Inflammatory macrophage treated with lipopolysaccharide for 4 hours (primary cell): ENCODE measurements at regions not wholly inside any gene's neighbourhood (a gene's known extent, or its start where the extent isn't known, plus 50 kb on each side); places are given as distances from the start of the nearest gene placed in this dataset.
"Not testable (repeated sequence)": the region's sequence is repeated elsewhere in the genome, so short reads cannot be mapped to it uniquely, and the experiment has no call there.

Experiments used
- DNase-seq: peaks from one replicate; pipeline ENCODE4 v3.0.0-alpha.2; 2020

DNA sequence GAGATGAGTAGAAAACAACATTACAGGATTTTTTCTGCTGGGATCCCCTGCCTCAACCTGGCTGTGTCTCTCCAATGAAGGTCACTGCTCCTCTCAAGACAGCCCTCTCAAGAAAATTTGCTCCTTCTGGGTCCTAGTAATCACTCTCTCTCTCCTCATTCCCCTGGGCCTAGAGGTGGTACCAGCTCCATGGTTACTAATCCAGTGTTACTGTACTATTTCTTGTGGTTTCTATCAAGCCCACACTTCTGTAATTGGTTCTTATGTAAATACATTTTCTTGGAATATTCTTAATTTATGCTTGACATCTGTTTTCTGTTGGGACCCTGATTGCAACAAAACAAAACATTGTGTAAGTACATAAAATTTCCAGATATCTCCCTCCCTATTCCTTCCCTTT is 123.8 kb upstream of the RORB start:
- DNase-seq, result no peak

DNA sequence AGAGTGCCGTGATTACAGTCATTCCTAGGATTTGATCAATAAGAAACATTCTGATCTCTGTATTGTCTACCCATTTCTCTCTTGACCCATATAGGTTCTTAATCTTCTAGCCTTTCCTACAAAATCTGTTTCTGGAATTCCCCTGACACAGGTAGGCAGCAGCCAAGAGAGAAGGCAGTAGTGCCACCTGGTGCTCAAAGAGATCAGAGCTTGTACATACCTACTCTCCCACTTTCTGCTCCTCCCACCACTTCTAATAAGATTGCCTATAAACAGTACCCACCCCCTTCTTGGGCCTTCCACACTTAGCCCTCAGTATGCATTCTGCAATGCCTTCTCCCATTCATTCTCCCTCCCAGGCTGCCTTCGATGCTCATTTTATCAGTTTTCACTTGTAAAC is 117.4 kb upstream of the RORB start:
- DNase-seq, result no peak

DNA sequence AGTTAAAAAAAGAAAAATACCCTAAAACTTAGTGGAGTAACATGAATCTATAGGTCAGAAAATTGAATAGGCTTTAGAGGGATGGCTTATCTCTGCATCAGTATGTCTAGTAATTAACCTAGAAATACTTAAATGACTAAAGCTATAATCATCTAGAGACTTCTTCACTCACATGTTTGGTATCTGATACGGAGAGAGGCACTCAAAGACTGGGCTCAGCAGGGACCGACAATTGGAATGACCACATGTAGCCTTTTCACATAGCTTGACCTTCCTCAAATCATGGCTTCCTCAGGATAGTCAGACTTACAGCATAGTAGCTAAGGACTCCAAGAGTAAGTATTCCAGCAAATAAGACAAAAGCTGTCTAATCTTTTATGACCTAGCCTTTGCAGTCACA is 105.3 kb upstream of the RORB start:
- DNase-seq, result no peak

DNA sequence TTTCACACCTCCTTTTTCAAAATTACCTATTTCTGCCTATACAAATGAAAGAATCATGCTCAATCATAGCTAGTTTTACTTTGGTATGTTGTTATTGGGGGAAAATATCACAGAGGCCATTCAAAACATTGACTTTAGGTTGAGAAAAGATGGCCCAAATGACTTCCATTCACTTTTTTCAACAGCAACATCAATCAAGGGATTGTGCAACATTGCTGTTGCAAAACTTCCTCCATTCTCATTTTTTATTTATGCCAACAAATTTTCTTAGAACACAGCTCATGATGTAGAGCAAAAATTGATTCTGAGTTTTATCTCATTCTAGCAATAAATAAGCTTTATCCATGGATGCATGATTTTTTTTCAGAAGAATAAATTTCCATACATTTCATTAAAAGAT is 93.6 kb upstream of the RORB start:
- no peak for DNase-seq

DNA sequence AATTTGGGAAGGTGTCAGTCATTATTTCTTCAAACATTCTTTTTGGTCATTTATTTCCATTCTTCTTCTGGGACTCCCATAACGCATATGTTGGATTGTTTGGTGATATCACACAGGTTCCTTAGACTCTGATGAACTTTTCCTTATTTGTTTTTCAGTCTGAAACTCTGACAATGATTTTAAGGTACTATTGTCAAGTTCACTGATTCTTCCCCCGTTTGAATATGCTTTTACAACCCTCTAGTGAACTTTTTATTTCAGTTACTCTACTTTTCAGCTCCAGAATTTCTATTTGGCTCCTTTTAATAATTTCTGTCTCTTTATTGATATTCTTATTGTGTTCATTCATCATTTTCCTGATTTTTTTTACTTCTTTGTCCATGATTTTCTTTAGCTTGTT is 92.5 kb upstream of the RORB start:
- no peak for DNase-seq

DNA sequence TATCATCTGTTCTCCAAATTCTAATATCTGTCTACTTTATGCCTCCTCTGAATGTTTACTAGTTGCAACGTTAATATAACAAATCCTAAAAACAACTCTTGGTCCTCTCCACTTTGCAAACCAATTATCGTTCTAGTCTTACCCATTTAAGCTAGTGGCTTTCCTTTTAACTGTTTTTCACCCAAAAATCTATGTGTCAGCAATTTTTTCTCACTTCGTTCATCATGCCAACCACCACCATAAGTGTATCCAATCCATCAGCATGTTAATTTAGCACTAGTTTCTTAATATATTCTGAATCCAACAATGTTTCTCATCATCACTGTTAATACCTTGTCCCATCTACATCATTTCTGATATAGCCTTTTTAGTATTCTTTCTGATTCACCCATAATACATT is 90.0 kb upstream of the RORB start:
- no peak for DNase-seq

DNA sequence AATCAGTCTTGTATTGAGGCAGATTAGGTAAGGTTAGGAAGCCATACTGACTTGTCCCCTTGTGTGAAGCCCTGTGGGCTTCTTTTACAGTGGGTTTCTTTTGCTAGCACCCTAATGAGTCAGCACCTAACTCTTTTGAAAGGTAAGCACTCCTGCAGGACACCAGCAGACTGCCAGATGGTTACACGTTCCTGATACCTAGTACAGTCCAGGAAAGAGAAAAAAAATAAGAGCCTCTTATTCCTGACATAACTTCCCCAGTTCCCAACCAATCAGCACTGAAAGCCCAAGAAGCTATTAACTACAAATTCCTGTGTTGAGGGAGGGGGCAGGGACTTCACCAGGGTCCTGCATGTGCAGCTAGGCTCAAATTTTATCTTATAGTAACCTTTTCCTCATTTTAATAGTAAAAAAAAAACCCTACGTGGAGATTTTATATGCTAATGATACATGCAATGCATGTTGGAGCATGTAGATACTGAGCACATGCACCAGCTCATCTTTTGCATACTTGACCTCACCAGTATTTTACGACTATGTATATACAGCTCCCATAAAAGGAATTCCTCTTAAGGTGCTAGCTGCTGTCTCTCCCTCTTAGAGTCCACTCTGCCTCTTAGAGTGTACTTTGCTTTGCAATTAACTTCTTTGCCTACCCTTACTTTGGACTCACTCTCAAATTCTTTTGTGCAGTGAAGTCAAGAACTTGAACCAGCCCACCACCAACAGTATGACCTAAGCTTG is 84.7 kb upstream of the RORB start:
- DNase-seq, result no peak

DNA sequence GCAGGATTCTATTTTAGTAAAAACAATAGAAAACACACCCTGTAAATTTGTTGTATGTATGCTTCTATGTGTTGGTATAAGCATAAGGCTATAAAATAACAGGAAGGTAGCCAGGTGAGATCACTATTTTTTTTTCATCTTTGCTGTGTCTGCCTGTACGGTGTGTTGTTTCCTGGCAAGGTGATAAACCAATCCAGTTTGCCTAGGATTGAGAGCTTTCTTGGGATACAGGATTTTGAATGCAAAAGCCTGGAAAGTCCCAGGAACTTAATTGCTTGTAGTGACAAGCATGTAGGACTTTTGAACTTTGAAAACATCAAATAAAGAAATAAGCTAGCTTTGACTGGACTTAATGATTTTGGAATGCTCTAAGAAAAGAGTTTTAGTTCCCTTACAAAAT is 83.3 kb upstream of the RORB start:
- DNase-seq, result no peak

DNA sequence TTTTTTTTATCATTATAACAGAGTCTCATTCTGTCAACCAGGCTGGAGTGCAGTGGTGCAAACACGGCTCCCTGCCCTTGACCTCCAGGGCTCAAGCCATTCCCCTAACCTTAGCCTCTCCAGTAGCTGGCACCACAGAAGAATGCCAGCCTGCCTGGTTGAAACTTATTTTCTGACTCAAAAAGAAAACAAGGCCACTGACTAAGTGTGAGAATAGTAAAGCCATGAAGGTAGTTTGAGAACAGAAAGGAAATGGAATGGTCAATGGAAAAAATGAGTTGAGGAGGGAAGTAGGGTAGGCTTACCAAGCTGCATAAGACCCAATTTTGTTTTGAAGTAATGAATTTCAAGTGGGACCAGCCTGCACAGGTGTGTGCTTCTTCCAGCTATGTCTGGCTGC is 82.8 kb upstream of the RORB start:
- DNase-seq, result no peak

DNA sequence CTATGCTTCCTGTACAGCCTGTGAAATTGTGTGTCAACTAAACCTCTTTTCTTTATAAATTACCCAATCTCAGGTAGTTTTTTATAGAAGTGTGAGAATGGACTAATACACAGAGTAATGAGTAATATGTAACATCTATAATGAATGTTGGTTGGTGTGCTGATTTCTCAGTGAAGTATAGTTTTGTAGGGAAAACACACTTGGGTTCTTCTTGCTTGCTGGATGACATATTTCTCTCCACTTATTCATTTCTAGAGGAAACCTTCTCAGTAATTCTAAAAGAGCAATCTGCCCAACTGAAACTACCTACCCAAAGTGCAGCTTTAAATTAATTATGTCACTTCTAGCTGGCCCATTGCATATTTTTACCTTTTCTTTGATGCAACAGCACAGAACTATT is 81.1 kb upstream of the RORB start:
- DNase-seq, result no peak

DNA sequence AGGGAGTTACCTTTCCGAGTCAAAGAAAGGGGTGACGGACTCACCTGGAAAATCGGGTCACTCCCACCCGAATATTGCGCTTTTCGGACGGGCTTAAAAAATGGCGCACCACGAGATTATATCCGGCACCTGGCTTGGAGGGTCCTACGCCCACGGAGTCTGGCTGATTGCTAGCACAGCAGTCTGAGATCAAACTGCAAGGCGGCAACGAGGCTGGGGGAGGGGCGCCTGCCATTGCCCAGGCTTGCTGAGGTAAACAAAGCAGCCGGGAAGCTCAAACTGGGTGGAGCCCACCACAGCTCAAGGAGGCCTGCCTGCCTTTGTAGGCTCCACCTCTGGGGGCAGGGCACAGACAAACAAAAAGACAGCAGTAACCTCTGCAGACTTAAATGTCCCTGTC is 72.6 kb upstream of the RORB start:
- not testable (repeated sequence) for DNase-seq

DNA sequence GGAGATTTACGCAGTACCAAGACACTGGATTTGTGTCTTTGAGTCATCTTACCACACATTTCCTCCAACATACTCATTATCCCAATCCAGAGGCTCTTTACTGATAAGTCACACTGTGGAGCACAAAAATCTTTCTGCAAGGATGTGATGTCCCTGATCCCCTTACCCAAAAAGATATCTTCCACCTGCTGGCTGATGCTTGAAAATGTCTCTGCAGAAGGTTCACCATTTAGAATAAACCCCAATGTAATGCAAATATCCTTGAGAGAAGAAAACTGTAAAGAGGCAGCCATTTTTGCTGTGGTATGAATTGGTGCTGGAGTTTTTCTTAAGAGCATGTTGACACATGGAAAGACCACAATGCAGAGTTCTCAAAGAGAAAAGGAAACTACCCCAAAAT is 65.7 kb upstream of the RORB start:
- no peak for DNase-seq

DNA sequence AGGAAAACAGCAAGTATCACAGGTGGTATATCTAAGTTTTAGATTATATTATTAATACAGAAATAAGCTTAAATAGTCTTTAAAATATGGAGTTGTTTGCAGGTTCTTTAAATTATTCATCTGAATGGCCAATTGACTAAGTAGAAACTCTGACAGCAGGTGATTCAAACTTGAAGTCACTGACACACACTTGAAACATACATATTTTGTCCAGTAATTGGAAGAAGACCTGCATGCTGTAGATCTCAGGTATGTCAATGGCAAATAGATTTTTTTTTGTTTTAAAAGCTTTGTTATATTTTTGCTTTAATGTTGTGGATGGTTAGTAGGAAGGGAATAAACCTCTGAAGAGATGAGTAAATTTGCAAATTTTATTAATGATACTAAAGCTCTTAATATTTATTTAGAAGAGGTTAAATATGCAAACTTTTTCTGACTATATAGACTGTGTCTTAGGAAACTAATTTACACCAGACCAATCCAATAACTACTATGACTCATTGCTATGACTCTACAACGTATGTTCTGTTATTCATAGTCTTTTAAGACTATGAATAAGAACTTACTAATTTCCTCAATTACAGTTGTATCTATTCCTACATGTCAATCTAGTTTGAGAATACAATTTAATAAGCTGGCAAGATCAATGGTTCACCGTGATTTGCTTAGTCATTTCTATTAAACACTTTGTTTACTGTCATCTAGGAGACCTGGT is 53.9 kb upstream of the RORB start:
- DNase-seq, result no peak

DNA sequence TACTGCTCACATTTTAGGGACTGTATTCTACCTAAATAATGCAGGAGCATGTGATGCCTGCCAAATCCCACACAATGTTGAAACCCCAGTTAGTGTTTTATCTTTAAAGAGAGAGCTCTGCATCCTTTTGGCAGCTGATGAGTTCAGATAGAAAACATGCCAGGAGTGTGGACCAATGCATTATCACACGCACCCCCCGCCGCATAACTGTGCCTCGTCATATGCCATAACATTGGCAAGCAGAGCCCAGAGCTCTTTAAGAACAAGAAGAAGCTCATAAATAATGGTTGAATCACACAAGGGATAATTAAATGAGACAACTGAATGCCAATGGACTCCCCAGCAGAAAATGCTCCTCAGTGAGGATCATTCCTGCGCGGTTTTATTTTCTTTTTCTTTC is 52.8 kb upstream of the RORB start:
- no peak for DNase-seq
